Stimulated activated CD4-positive, alpha-beta T cell treated with anti-CD3 and anti-CD28 coated beads, Interleukin-12 subunit alpha, Interleukin-12 subunit beta, amount 100 ng/mL, for 48 hours (primary cell): ENCODE measurements at regions not wholly inside any gene's neighbourhood (a gene's known extent, or its start where the extent isn't known, plus 50 kb on each side); places are given as distances from the start of the nearest gene placed in this dataset.

Experiments used
- DNase-seq, 3 donors: peaks; one replicate each; pipeline ENCODE4 v3.0.0-alpha.2; 2020; ENCODE audit warnings: low read depth in 2 of 3, low spot score in 1 of 3

DNA sequence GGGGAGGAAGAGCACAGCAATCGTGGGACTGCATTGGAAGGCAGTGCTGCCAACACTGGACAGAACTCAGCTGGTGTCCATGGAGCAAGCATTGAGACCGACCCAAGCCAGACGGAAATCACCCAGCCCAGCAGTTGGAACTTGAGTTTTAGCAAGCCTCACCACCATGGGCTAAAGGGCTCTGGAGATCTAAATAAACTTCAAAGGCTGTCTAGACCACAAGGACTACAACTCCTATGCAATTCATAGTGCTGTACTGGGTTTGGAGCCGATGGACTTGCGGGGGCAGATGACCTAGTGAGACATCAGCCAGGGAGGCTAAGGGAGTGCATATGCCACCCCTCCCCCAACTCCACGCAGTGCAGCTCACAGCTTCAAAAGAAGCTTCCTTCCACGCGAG, 243.6 kb upstream of the SLC39A10 start:
- no peak for DNase-seq

GRCh38 chr2:195411219-195411687, 245.8 kb upstream of the SLC39A10 start:
- DNase-seq = no peak

DNA sequence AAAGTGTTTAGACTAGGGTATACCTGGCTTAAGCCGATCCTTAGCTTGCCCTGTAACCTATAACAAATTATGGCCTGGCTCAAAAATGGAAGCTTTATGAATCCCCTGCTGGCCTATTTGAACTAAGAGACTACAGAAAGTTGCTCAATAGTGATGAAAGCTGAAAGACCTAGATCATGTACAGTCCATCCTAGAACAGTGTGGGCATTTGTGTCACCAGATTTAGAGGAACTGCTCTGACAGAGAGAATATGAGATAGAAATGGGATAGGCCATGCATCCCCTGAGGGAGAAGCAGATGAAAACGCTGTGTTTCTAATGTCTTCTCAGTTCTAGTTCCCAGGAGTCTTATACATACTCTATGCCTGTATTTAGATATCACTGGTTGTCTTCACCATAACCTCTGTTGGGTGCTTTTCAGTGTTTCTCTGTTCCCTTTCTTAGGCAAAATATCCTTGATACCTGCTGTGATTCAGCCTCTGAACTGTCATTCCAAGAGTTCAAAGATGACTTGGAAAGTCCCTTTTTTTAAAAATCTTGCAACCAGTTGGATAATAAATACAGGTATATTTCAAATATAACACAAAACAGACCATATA, 246.9 kb upstream of the SLC39A10 start:
- DNase-seq = no peak

- no peak for DNase-seq
These were observed 248.2 kb upstream of the SLC39A10 start for GRCh38 chr2:195408811-195409210.

- no peak for DNase-seq
These were observed 248.8 kb upstream of the SLC39A10 start for GRCh38 chr2:195408196-195408595.

GRCh38 chr2:195407783-195408182, 249.2 kb upstream of the SLC39A10 start:
- no peak for DNase-seq

DNA sequence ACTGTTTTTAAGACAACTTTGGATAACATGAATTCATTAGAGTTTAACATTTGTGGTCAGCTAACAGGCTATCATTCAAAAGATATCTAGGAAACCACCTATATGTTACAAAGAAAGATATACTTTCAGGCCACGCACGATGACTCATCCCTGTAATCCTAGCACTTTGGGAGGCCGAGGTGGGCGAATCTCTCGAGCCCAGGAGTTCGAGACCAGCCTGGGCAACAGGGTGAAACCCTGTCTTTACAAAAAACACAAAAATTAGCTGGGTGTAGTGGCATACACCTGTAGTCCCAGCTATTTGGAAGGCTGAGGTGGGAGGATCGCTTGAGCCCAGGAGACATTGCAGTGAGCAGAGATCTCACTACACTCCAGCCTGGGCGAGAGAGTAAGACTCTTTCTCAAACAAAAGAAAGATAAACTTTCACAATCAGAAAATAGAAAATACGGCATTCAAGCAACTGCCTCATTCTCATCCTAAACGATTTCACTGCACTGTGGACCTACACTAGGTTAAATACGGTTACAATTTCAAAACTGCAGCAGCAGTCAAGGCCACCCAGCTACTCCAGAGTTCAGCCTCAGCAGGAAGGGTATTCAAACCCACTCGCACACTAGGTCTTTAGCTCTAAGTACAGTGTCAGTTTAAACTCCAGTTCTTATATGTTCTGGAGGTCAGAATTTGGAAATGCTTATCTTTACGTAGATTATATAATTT, 250.0 kb upstream of the SLC39A10 start:
- DNase-seq = no peak

DNA sequence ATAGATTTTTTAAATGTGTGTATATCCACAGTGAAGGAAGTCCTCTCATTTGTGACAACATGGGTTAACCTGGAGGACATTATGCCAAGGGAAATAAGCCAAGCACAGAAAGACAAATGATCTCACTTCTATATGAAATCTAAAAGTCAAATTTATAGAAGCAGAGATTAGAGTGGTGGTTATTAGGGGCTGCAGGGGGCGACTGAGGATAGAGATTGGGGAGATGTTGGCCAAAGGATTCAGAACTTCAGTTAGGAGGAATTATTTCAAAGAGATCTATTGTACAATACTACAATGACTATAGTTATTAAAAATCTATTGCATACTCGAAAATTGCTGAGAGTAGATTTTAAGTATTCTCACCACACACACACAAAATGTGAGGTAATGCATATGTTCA, 252.4 kb upstream of the SLC39A10 start:
- no peak for DNase-seq

GRCh38 chr2:195396479-195396878, 260.5 kb upstream of the SLC39A10 start:
- DNase-seq = no peak

- DNase-seq = no peak
These were observed 261.7 kb upstream of the SLC39A10 start for GRCh38 chr2:195395362-195395761.

- no peak for DNase-seq
These were observed 264.3 kb upstream of the SLC39A10 start for GRCh38 chr2:195392446-195393336.

- no peak for DNase-seq
These were observed 266.2 kb upstream of the SLC39A10 start for GRCh38 chr2:195390686-195391321.

DNA sequence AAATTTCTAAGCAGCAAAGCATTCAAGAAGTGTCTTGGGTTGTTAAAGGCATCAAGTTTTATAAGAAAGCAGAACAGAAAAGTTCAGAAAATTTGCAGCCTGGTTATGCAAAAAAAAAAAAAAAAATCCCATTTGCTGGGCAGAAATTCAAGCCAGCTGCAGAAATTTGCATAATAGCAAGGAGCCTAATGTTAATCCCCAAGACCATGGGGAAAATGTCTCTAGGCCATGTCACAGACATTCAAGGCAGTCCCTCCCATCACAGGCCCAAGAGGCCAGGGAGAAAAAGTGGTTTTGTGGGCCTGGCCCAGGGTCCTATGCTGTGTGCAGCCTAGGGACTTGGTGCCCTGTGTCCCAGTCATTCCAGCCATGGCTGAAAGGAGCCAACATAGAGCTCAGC, 269.0 kb upstream of the SLC39A10 start:
- DNase-seq = no peak

- DNase-seq = no peak
These were observed 274.8 kb upstream of the SLC39A10 start for GRCh38 chr2:195382186-195382585.

DNA sequence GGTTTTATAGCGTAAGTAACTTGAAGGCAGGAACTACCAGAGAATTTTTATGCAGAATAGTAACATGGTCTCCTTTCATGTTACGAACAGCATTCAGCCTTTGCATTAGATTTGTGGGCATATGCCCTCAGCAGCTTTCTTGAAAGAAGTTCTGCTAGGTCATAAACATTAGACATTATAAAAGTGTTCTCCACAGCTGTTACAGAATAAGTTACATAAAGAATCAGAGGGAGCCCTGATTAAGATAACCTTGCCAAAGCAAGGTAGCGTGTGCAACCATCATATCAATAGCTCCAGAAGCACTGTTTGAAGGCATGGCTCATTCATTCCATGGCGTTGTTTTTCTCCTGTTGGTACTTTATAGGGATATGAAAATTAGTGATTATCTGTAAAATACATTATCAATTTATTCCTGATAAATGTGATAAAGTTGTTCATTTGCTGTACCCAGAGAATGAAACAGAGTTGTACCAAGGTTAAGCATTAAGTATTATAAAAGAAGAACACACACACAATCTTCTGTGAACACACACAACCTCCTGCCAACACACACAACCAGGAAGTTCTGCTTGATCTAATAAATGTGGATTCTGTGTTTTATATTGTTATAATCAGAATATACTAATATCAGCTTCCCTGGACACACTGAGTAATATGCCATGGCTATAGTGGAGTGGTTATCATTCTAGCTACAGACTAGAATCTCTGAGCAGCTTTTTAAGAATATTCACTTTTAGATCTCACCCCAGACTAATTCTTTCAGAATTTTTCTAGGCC, 286.7 kb upstream of the SLC39A10 start:
- DNase-seq = no peak

DNA sequence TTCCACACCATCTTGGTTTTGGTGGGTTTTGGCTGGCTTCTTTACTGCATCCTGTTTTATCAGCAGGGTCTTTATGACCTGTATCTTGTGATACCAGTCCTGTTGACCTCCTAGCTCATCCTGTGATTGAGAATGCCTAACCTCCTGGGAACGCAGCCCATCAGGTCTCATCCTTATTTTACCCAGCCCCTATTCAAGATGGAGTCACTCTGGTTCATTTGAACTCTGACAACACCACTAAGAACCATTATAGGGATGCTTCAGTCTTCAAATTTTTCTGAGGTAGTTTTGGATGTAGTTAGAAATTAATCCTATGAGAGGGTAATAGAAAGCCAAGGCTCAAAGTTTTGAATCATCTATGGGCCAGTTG, 287.8 kb upstream of the SLC39A10 start:
- no peak for DNase-seq

DNA sequence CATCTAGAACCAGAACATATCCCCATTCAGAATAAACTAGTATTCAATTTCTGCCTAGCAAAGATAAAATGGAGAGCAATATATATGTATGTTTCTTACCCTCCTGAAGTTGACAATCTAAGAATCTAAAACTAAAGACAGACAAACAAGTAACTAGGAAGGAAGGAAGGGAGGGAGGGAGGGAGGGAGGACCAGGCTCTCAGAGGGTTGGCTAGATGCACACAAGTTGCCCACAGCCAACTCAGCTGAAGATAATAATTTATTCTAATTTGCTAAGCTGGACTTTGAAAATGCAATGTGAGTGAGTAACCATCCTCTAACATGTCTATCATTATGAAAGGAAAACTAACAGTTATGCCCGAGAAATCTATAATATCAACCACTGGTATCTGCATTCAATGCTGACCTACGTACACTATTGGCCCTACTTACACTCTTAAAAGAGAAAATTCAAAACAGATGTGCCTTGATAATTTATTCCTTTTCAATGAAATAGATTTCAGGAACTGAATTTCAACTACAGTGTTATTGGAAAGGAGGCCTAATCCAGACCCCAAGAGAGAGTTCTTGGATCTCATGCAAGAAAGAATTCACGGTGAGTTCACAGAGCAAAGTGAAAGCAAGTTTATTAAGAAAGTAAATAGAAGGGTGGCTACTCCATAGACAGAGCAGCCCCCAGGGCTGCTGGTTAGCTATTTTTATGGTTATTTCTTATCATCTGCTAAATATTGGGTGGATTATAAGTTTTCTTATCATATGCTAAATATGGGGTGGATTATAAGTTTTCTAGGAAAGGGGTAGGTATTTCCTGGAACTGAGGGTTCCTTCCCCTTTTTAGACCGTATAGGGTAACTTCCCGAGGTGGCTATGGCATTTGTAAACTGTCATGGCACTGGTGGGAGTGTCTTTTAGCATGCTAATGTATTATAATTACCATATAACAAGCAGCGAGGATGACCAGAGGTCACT, 288.5 kb upstream of the SLC39A10 start:
- DNase-seq = no peak

DNA sequence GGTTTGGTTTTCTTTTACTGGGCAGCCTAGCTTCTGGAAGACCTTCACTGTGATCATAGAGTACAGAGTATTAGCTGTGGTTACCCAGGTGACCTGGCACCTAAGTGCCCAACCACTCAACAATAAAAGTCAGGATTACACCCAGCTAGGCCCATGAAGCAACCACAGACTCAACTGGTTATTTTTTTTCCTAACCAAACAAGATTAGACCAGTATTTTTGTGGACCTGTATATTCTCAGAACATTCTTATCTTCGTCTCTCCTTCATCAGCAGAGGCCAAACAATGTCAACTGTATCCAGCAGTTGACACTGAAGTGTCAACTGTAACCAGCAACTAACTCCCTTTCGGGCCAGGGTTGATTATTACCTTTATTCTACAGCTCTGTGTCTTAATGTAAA, 289.2 kb upstream of the SLC39A10 start:
- DNase-seq = no peak
